ENCODE measurements at regions not wholly inside any gene's neighbourhood (a gene's known extent, or its start where the extent isn't known, plus 50 kb on each side); places are given as distances from the start of the nearest gene placed in this dataset.

- H3K4me1 ChIP-seq (ENCODE audit: control insufficient read depth in 1 of 2, insufficient read depth in 2 of 2, low read length in 2 of 2), result no peaks in the 10 kb centered on the region
- ATAC-seq (no peak), DNase-seq (ENCODE audit: low read depth, low spot score) (no peak)
- no peak overlapping the region for H2AFZ ChIP-seq (ENCODE audit: low read depth, low read length, poor library complexity, severe bottlenecking)
- intact Hi-C loops (cut with micrococcal nuclease), result no loop called here
- no peaks in the 10 kb centered on the region for H3K9me3 ChIP-seq (ENCODE audit: control insufficient read depth in 1 of 2, insufficient read depth in 1 of 2, low read depth in 1 of 2, low read length in 2 of 2)
- CTCF ChIA-PET, result no interaction called here
- no peak overlapping the region for H3K4me2 ChIP-seq (ENCODE audit: low read length)
- RAD21 ChIA-PET (ENCODE audit: low non-redundant PET in 1 of 2, low total read pairs in 2 of 2, uncharacterized antibody in 2 of 2, unreplicated experiment in 2 of 2), result no interaction called here
- H3K36me3 ChIP-seq (ENCODE audit: control insufficient read depth in 1 of 2, insufficient read depth in 2 of 2, low read length in 2 of 2), result no peaks in the 10 kb centered on the region
- H3K4me3 ChIP-seq (replicated peaks in 1 of 2; ENCODE audit: low read depth in 1 of 2, low read length in 2 of 2), result no peak overlapping the region
- no peaks in the 10 kb centered on the region for H3K79me2 ChIP-seq (ENCODE audit: insufficient read depth, low read length)
- H3K9me2 ChIP-seq (ENCODE audit: insufficient read depth), result no peaks in the 10 kb centered on the region
- POLR2A ChIA-PET, result no interaction called here
- no peak overlapping the region for H3K27ac ChIP-seq (ENCODE audit: low read depth, low read length)
- no TSS peak for BruUV-seq (replicated peaks)
- TF ChIP-seq SIN3A (IDR thresholded peaks at IDR 0.05; ENCODE audit: low read depth), result no peak
- TF ChIP-seq REST (IDR thresholded peaks at IDR 0.05; ENCODE audit: low read depth), result no peak
- TF ChIP-seq SRF (IDR thresholded peaks at IDR 0.05; ENCODE audit: low read depth), result no peak
- TF ChIP-seq EZH2phosphoT487 (IDR thresholded peaks at IDR 0.05; ENCODE audit: borderline replicate concordance), result no peak
- no peak for TF ChIP-seq FOSL1 (IDR thresholded peaks at IDR 0.05; ENCODE audit: low read depth)
- TF ChIP-seq EGR1 (IDR thresholded peaks at IDR 0.05; ENCODE audit: low read depth), result no peak
- no peak for TF ChIP-seq YY1 (IDR thresholded peaks at IDR 0.05; ENCODE audit: extremely low read depth, insufficient replicate concordance, low read depth, low read length)
- no peak for TF ChIP-seq CTCF (IDR thresholded peaks at IDR 0.05 in 2 of 3, conservative IDR thresholded peaks at IDR 0.05 in 1 of 3; ENCODE audit: borderline replicate concordance in 1 of 3, insufficient read depth in 1 of 3, low read depth in 2 of 3, low read length in 2 of 3)
- no peak for TF ChIP-seq SP1 (IDR thresholded peaks at IDR 0.05; ENCODE audit: low read depth)
- no peak for TF ChIP-seq CEBPB (IDR thresholded peaks at IDR 0.05; ENCODE audit: low read depth)
- no peak for TF ChIP-seq ELF1 (IDR thresholded peaks at IDR 0.05; ENCODE audit: borderline replicate concordance, low read depth)
- TF ChIP-seq RAD21 (IDR thresholded peaks at IDR 0.05; ENCODE audit: low read depth), result no peak
- TF ChIP-seq EZH2 (IDR thresholded peaks at IDR 0.05), result no peak
- TF ChIP-seq MAX (IDR thresholded peaks at IDR 0.05), result no peak
- no peak for TF ChIP-seq ZNF274 (IDR thresholded peaks at IDR 0.05; ENCODE audit: low read depth, low read length)
- no peak for TF ChIP-seq ZFX (IDR thresholded peaks at IDR 0.05)
- TF ChIP-seq JUND (IDR thresholded peaks at IDR 0.05), result no peak
- TF ChIP-seq POLR2A (IDR thresholded peaks at IDR 0.05; ENCODE audit: borderline replicate concordance, extremely low read depth, insufficient read depth, insufficient read length), result no peak
- no peak for TF ChIP-seq TCF7L2 (IDR thresholded peaks at IDR 0.05; ENCODE audit: borderline replicate concordance, extremely low read depth, insufficient read depth, insufficient read length)
- H4K20me1 ChIP-seq (ENCODE audit: insufficient read depth), result no peaks in the 10 kb centered on the region
- no peak overlapping the region for H3K9ac ChIP-seq (ENCODE audit: low read length)
- H3K27me3 ChIP-seq (ENCODE audit: insufficient read depth, low read length), result no peaks in the 10 kb centered on the region
Measured at GRCh38 chr2:144693179-144693578, 173.3 kb upstream of the ZEB2 start.
